Left cardiac atrium (tissue), 4 donors: ENCODE measurements at regions not wholly inside any gene's neighbourhood (a gene's known extent, or its start where the extent isn't known, plus 50 kb on each side); places are given as distances from the start of the nearest gene placed in this dataset.
"Not testable (repeated sequence)": the region's sequence is repeated elsewhere in the genome, so short reads cannot be mapped to it uniquely, and the experiment has no call there.

Experiments
- ATAC-seq, 2 donors: fragments of 200-7000 bp; cut with Tn5 transposase; one replicate each; pipeline ENCODE4 v1.9.1; 2020; ENCODE audit warnings: mild to moderate bottlenecking in 2 of 2, moderate library complexity in 2 of 2
- DNase-seq: peaks from one replicate; pipeline ENCODE4 v3.0.0-alpha.2; 2020
- intact Hi-C, 2 donors: fragments of 100-400 bp; cut with DNase I; formaldehyde crosslinking; loops; one replicate each; pipeline versions ENCODE4 v1.14.1 to v1.15.1; 2022 to 2023
- donor health status: DM: no; HTN: yes; CAD: no.
- donor health status: DM: no; HTN: yes; CAD: no; lungs with severe emphysema.
- donor health status: DM: yes; HTN: yes; CAD: no.
- donor health status: Dilated cardiomyopathy.

- intact Hi-C loops = no loop called here
- ATAC-seq = no peak
- no peak for DNase-seq
Measured at GRCh38 chr22:35475545-35475944, 65.1 kb upstream of the RASD2 start.

GRCh38 chr22:35476341-35476740 is 64.3 kb upstream of the RASD2 start:
- intact Hi-C loops = no loop called here
- DNase-seq = no peak
- no peak for ATAC-seq

GRCh38 chr22:35477911-35478582 is 62.6 kb upstream of the RASD2 start:
- ATAC-seq = peak; percentile 6 to 62
- DNase-seq = peak; percentile 28
- intact Hi-C loops = no loop called here

GRCh38 chr22:35478633-35479107 is 62.0 kb upstream of the RASD2 start:
- intact Hi-C loops = no loop called here
- no peak for DNase-seq
- ATAC-seq = peak in 1 of 2 donors; percentile 15

- intact Hi-C loops = no loop called here
- ATAC-seq (no peak), DNase-seq (no peak)
Measured at GRCh38 chr22:35479359-35479758, 61.3 kb upstream of the RASD2 start.

- intact Hi-C loops = no loop called here
Measured at GRCh38 chr22:35479985-35480550, 60.6 kb upstream of the RASD2 start.

GRCh38 chr22:35480627-35481550 is 59.7 kb upstream of the RASD2 start:
- intact Hi-C loops = no loop called here
- ATAC-seq = peak; percentile 44 to 48
- no peak for DNase-seq

More at GRCh38 chr22:35479985-35480550, 60.6 kb upstream of the RASD2 start:
- peak; percentile 38 for DNase-seq
- ATAC-seq = peak in 1 of 2 donors; percentile 30

- intact Hi-C loops = no loop called here
- DNase-seq (no peak), ATAC-seq (no peak)
Measured at GRCh38 chr22:35482311-35482710, 58.3 kb upstream of the RASD2 start.

- ATAC-seq = no peak
- DNase-seq = no peak
- intact Hi-C loops = no loop called here
Measured at GRCh38 chr22:35482974-35483373, 57.7 kb upstream of the RASD2 start.

- no peak for ATAC-seq
- intact Hi-C loops = no loop called here
- DNase-seq = no peak
Measured at GRCh38 chr22:35483730-35484129, 56.9 kb upstream of the RASD2 start.

- DNase-seq (no peak), ATAC-seq (no peak)
- intact Hi-C loops = no loop called here
Measured at GRCh38 chr22:35484651-35485556, 55.7 kb upstream of the RASD2 start.

- intact Hi-C loops = no loop called here
- no peak for ATAC-seq
- DNase-seq = no peak
Measured at GRCh38 chr22:35486116-35486631, 54.5 kb upstream of the RASD2 start.

GRCh38 chr22:35487623-35488022 is 53.0 kb upstream of the RASD2 start:
- intact Hi-C loops, DNase-seq, ATAC-seq: not testable (repeated sequence)

GRCh38 chr22:35488513-35488912 is 52.1 kb upstream of the RASD2 start:
- intact Hi-C loops = no loop called here

GRCh38 chr22:35489239-35489638 is 51.4 kb upstream of the RASD2 start:
- intact Hi-C loops = no loop called here
- no peak for DNase-seq
- ATAC-seq = peak in 1 of 2 donors; percentile 88

More at GRCh38 chr22:35488513-35488912, 52.1 kb upstream of the RASD2 start:
- DNase-seq (no peak), ATAC-seq (no peak)
